ENCODE measurements at regions not wholly inside any gene's neighbourhood (a gene's known extent, or its start where the extent isn't known, plus 50 kb on each side); places are given as distances from the start of the nearest gene placed in this dataset.

DNA sequence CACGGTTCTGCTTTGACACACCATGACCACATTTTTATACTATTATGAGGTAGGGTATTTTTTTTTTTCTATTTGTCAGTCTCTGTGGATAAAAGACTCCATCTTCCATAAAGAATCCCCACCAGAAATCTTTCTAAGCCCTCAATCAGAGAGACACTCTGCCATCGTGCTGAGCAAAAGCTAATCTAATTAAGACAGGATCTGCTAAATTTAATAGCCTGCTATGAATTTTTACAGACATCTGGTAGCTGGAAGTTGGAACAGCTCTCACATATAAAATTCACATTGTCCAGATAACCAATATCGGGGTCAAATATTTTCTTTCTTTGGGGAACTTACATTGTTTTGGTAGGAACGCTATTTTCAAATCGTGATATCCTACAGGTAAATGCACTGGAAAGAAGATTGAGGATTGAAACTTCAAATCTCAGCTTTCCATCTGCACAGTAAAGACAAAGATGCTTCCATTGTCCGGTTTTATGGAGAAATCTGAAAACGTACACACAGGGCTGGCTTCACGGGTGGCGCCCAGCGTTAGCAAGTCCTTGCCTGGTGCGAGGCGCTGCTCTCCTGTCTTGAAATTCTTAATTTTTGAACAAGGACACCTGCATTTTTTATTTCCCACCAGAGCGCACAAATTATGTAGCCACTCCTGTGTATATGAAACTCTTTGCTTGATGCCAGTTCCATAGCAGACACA is 573.8 kb upstream of the NOX3 start:
- TF ChIP-seq EZH2 (IDR thresholded peaks at IDR 0.05) (no peak), EZH2phosphoT487 (IDR thresholded peaks at IDR 0.05) (no peak)
- TF ChIP-seq, protein P1, sequence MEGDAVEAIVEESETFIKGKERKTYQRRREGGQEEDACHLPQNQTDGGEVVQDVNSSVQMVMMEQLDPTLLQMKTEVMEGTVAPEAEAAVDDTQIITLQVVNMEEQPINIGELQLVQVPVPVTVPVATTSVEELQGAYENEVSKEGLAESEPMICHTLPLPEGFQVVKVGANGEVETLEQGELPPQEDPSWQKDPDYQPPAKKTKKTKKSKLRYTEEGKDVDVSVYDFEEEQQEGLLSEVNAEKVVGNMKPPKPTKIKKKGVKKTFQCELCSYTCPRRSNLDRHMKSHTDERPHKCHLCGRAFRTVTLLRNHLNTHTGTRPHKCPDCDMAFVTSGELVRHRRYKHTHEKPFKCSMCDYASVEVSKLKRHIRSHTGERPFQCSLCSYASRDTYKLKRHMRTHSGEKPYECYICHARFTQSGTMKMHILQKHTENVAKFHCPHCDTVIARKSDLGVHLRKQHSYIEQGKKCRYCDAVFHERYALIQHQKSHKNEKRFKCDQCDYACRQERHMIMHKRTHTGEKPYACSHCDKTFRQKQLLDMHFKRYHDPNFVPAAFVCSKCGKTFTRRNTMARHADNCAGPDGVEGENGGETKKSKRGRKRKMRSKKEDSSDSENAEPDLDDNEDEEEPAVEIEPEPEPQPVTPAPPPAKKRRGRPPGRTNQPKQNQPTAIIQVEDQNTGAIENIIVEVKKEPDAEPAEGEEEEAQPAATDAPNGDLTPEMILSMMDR (IDR thresholded peaks at IDR 0.05) = no peak

Measured in neural progenitor cell (in vitro differentiated cells).